IMR-90 (cell line): ENCODE measurements at regions not wholly inside any gene's neighbourhood (a gene's known extent, or its start where the extent isn't known, plus 50 kb on each side); places are given as distances from the start of the nearest gene placed in this dataset.

Experiments used
- ATAC-seq: fragments of 200-7000 bp; cut with Tn5 transposase; 2 replicates; pipeline ENCODE4 v1.9.1; 2020; ENCODE audit warnings: low read depth, mild to moderate bottlenecking, moderate library complexity
- BruUV-seq: library from RNA; stranded (reverse); fragments of 400-500 nt; replicated peaks from 2 replicates; lab custom pipeline; 2021; lab: Mats Ljungman, UMichigan
- CTCF ChIA-PET: fragments of 300-600 bp; formaldehyde crosslinking; extraction: SDS; loops from one replicate; lab custom pipeline; 2021; ENCODE audit warnings: antibody characterized with exemption; lab: Yijun Ruan, JAX
- POLR2A ChIA-PET: fragments of 300-600 bp; sonication (Branson Sonifier 250); formaldehyde crosslinking; loops from one replicate; lab custom pipeline; 2022; ENCODE audit warnings: antibody characterized with exemption; ENCODE audit not compliant: unreplicated experiment; lab: Charles Lee
- DNase-seq: peaks from one replicate; pipeline ENCODE4 v3.0.0; 2013
- H2AFZ ChIP-seq: replicated peaks from 2 replicates; pipeline ENCODE3; 2013; ENCODE audit warnings: low read length, mild to moderate bottlenecking; ENCODE audit not compliant: poor library complexity
- H2AK5ac ChIP-seq: 2 replicates; pipeline ENCODE4 v1.6.1; 2013; ENCODE audit warnings: low read depth, low read length, inconsistent platforms
- H2AK9ac ChIP-seq: replicated peaks from 2 replicates; pipeline ENCODE3; 2013; ENCODE audit warnings: mild to moderate bottlenecking, low read depth, low read length, moderate library complexity; ENCODE audit not compliant: poor library complexity
- H2BK120ac ChIP-seq: 2 replicates; pipeline ENCODE4 v1.6.1; 2013; ENCODE audit warnings: low read depth, low read length, inconsistent platforms
- H2BK15ac ChIP-seq: 3 replicates; pipeline ENCODE4 v1.6.1; 2013; ENCODE audit warnings: low read depth, low read length, inconsistent platforms
- H2BK20ac ChIP-seq: 2 replicates; pipeline ENCODE4 v1.6.1; 2013; ENCODE audit warnings: low read depth, mild to moderate bottlenecking, inconsistent platforms, low read length, moderate library complexity
- H2BK5ac ChIP-seq: 2 replicates; pipeline ENCODE4 v1.6.1; 2013; ENCODE audit warnings: mild to moderate bottlenecking, low read depth, low read length, inconsistent platforms; ENCODE audit not compliant: poor library complexity, severe bottlenecking
- H3K14ac ChIP-seq: replicated peaks from 2 replicates; pipeline ENCODE4 v1.6.1; 2013; ENCODE audit warnings: low read depth, low read length, inconsistent platforms
- H3K18ac ChIP-seq: 2 replicates; pipeline ENCODE4 v1.6.1; 2013; ENCODE audit warnings: low read depth, low read length, control low read depth
- H3K23ac ChIP-seq: 2 replicates; pipeline ENCODE4 v1.6.1; 2013; ENCODE audit warnings: low read depth, low read length, inconsistent platforms
- H3K27ac ChIP-seq: 2 replicates; pipeline ENCODE4 v1.5.1; 2013; ENCODE audit warnings: mild to moderate bottlenecking, control low read depth, low read length; ENCODE audit not compliant: insufficient read depth
- H3K27me3 ChIP-seq: 2 replicates; pipeline ENCODE4 v1.6.1; 2013; ENCODE audit warnings: low read length; ENCODE audit not compliant: control insufficient read depth, insufficient read depth
- H3K36me3 ChIP-seq: 2 replicates; pipeline ENCODE4 v1.6.1; 2013; ENCODE audit warnings: low read length, mixed read lengths; ENCODE audit not compliant: control insufficient read depth, insufficient read depth
- H3K4ac ChIP-seq: 2 replicates; pipeline ENCODE4 v1.6.1; 2013; ENCODE audit warnings: low read depth, low read length, inconsistent platforms
- H3K4me1 ChIP-seq: 2 replicates; pipeline ENCODE4 v1.6.1; 2013; ENCODE audit warnings: low read length, mixed read lengths; ENCODE audit not compliant: control insufficient read depth, insufficient read depth
- H3K4me2 ChIP-seq: 2 replicates; pipeline ENCODE4 v1.6.1; 2013; ENCODE audit warnings: low read depth, mild to moderate bottlenecking, control low read depth, low read length, moderate library complexity
- H3K4me3 ChIP-seq: 2 replicates; pipeline ENCODE4 v1.5.1; 2013; ENCODE audit warnings: low read depth, mild to moderate bottlenecking, control low read depth, low read length, moderate library complexity; ENCODE audit not compliant: insufficient read depth
- H3K56ac ChIP-seq: 2 replicates; pipeline ENCODE4 v1.6.1; 2013; ENCODE audit warnings: low read length, inconsistent platforms; ENCODE audit not compliant: insufficient read depth; ENCODE audit errors: extremely low read depth
- H3K79me1 ChIP-seq, 2 experiments: 2 replicates each; pipeline ENCODE4 v1.6.1; 2013; ENCODE audit warnings: low read length in 2 of 2, inconsistent platforms in 1 of 2, low read depth in 1 of 2
- H3K9ac ChIP-seq: 2 replicates; pipeline ENCODE4 v1.6.1; 2013; ENCODE audit warnings: low read depth, low read length, control low read depth
- H3K9me1 ChIP-seq: 2 replicates; pipeline ENCODE4 v1.6.1; 2013; ENCODE audit warnings: low read length, inconsistent platforms; ENCODE audit not compliant: insufficient read depth
- H3K9me3 ChIP-seq: 2 replicates; pipeline ENCODE4 v1.6.1; 2013; ENCODE audit warnings: low read length; ENCODE audit not compliant: control insufficient read depth, insufficient read depth
- H4K20me1 ChIP-seq: 2 replicates; pipeline ENCODE4 v1.6.1; 2013; ENCODE audit warnings: low read length, inconsistent platforms; ENCODE audit not compliant: insufficient read depth
- H4K5ac ChIP-seq: 2 replicates; pipeline ENCODE4 v1.6.1; 2013; ENCODE audit warnings: mild to moderate bottlenecking, low read depth, low read length, control low read depth
- H4K8ac ChIP-seq, 2 experiments: 2 replicates each; pipeline ENCODE4 v1.6.1; 2013; ENCODE audit warnings: low read depth in 2 of 2, low read length in 2 of 2, control low read depth in 1 of 2, inconsistent platforms in 1 of 2
- H4K91ac ChIP-seq: 2 replicates; pipeline ENCODE4 v1.6.1; 2013; ENCODE audit warnings: low read depth, low read length, inconsistent platforms; ENCODE audit not compliant: insufficient read depth
- BHLHE40 ChIP-seq: fragments of 150-350 bp; IDR thresholded peaks from 2 replicates; pipeline ENCODE4 v1.6.1; 2016; ENCODE audit warnings: mild to moderate bottlenecking, low read depth, low read length
- CEBPB ChIP-seq: IDR thresholded peaks from 2 replicates; pipeline ENCODE4 v1.6.1; 2012; ENCODE audit warnings: low read depth, low read length, improper control_type of control experiment
- CHD1 ChIP-seq: IDR thresholded peaks from 2 replicates; pipeline ENCODE4 v1.6.1; 2012; ENCODE audit warnings: low read depth, low read length, improper control_type of control experiment
- CTCF ChIP-seq: conservative IDR thresholded peaks from 2 replicates; pipeline ENCODE4 v1.5.1; 2012; ENCODE audit warnings: mild to moderate bottlenecking, low read depth, low read length, improper control_type of control experiment
- ELK1 ChIP-seq: fragments of 150-350 bp; IDR thresholded peaks from 2 replicates; pipeline ENCODE4 v1.6.1; 2016; ENCODE audit warnings: low read depth, mild to moderate bottlenecking, low read length, moderate library complexity, borderline replicate concordance
- FOS ChIP-seq: fragments of 150-350 bp; IDR thresholded peaks from 2 replicates; pipeline ENCODE4 v1.6.1; 2016; ENCODE audit warnings: low read depth, low read length
- MAFK ChIP-seq: IDR thresholded peaks from 2 replicates; pipeline ENCODE4 v1.6.1; 2012; ENCODE audit warnings: low read depth, low read length, improper control_type of control experiment
- MAZ ChIP-seq: IDR thresholded peaks from 2 replicates; pipeline ENCODE4 v1.6.1; 2012; ENCODE audit warnings: low read depth, mild to moderate bottlenecking, low read length, improper control_type of control experiment, moderate library complexity, borderline replicate concordance
- MXI1 ChIP-seq: IDR thresholded peaks from 2 replicates; pipeline ENCODE4 v1.6.1; 2012; ENCODE audit warnings: low read depth, mild to moderate bottlenecking, low read length, moderate library complexity, borderline replicate concordance
- NFE2L2 ChIP-seq: fragments of 150-350 bp; IDR thresholded peaks from 2 replicates; pipeline ENCODE4 v1.6.1; 2016; ENCODE audit warnings: low read depth, mild to moderate bottlenecking, low read length
- POLR2A ChIP-seq: IDR thresholded peaks from 2 replicates; pipeline ENCODE4 v1.6.1; 2012; ENCODE audit warnings: mild to moderate bottlenecking, low read depth, low read length
- RAD21 ChIP-seq: IDR thresholded peaks from 2 replicates; pipeline ENCODE4 v1.6.1; 2012; ENCODE audit warnings: low read length, improper control_type of control experiment
- RCOR1 ChIP-seq: IDR thresholded peaks from 2 replicates; pipeline ENCODE4 v1.6.1; 2012; ENCODE audit warnings: mild to moderate bottlenecking, low read length, improper control_type of control experiment; ENCODE audit not compliant: insufficient replicate concordance
- RFX5 ChIP-seq: IDR thresholded peaks from 2 replicates; pipeline ENCODE4 v1.8.0; 2012; ENCODE audit warnings: low read depth, mild to moderate bottlenecking, low read length, moderate library complexity
- SMC3 ChIP-seq: fragments of 150-350 bp; IDR thresholded peaks from 2 replicates; pipeline ENCODE4 v1.6.1; 2016; ENCODE audit warnings: low read depth, mild to moderate bottlenecking, antibody characterized with exemption, low read length, moderate library complexity
- USF2 ChIP-seq: fragments of 150-350 bp; IDR thresholded peaks from 2 replicates; pipeline ENCODE4 v1.6.1; 2017; ENCODE audit warnings: mild to moderate bottlenecking, antibody characterized with exemption, low read length, low read depth
- WGBS, 2 experiments: methylation state at CpG; one replicate each; pipeline versions ENCODE4 v1.1.5 to v1.1.7; 2013; ENCODE audit warnings: missing lambda C conversion rate in 2 of 2; ENCODE audit not compliant: insufficient read length in 1 of 2; ENCODE audit errors: extremely low coverage in 2 of 2; 5-methylcytosine and 5-hydroxymethylcytosine counted together
- dilution Hi-C: fragments of 300-500 bp; cut with HindIII; formaldehyde crosslinking; loops from one replicate; pipeline ENCODE4 v1.14.3; 2018; ENCODE audit warnings: low sequenced_read_pairs; ENCODE audit not compliant: unreplicated experiment
- in situ Hi-C: fragments of 300-500 bp; cut with MboI; formaldehyde crosslinking; loops from 3 replicates; pipeline ENCODE4 v1.14.3; 2019; ENCODE audit warnings: low sequenced_read_pairs, inconsistent platforms, mixed read lengths
- intact Hi-C: fragments of 100-400 bp; cut with micrococcal nuclease; formaldehyde crosslinking; loops from 2 replicates; pipeline ENCODE4 v1.10.0; 2022

- DNase-seq: no peak
- in situ Hi-C loops (no loop called here), intact Hi-C loops (no loop called here), dilution Hi-C loops (no loop called here)
- no peaks in the 10 kb centered on the region for H3K9me3 ChIP-seq
- no peak overlapping the region for H3K27ac ChIP-seq
- no TSS peak for BruUV-seq
- H2AFZ ChIP-seq: no peak overlapping the region
- no peak overlapping the region for H2AK5ac ChIP-seq
- H3K27me3 ChIP-seq: peaks cover 1% of the 10 kb centered on the region; the same call in 1 of the 2 replicates
- H4K91ac ChIP-seq: no peak overlapping the region
- no peak overlapping the region for H3K4me3 ChIP-seq
- H3K18ac ChIP-seq: no peak overlapping the region
- no peak overlapping the region for H2BK5ac ChIP-seq
- H3K23ac ChIP-seq: no peak overlapping the region
- H2BK15ac ChIP-seq: no peak overlapping the region
- H3K79me1 ChIP-seq: no peaks in the 10 kb centered on the region
- no peak overlapping the region for H3K4me2 ChIP-seq
- CTCF ChIA-PET: no interaction called here
- H4K20me1 ChIP-seq: no peaks in the 10 kb centered on the region
- no CpG with 5 or more reads among the region's 3 CpGs for WGBS, 2 experiments
- H4K8ac ChIP-seq: no peak overlapping the region
- no peak overlapping the region for H3K4ac ChIP-seq
- TF ChIP-seq MAZ (no peak), FOS (no peak), ELK1 (no peak), NFE2L2 (no peak), CEBPB (no peak), MXI1 (no peak), CTCF (no peak), MAFK (no peak), BHLHE40 (no peak), USF2 (no peak), RCOR1 (no peak), POLR2A (no peak), RAD21 (no peak), SMC3 (no peak), CHD1 (no peak), RFX5 (no peak)
- H4K5ac ChIP-seq: no peak overlapping the region
- no peak overlapping the region for H3K14ac ChIP-seq
- no peaks in the 10 kb centered on the region for H3K36me3 ChIP-seq
- no peak overlapping the region for H2AK9ac ChIP-seq
- POLR2A ChIA-PET: no interaction called here
- no peak overlapping the region for H3K56ac ChIP-seq
- no peaks in the 10 kb centered on the region for H3K9me1 ChIP-seq
- H2BK120ac ChIP-seq: no peak overlapping the region
- H3K9ac ChIP-seq: no peak overlapping the region
- H3K4me1 ChIP-seq: no peaks in the 10 kb centered on the region
- ATAC-seq: no peak
- no peak overlapping the region for H2BK20ac ChIP-seq
Measured at GRCh38 chr14:34072401-34072800, 121.5 kb upstream of the EGLN3 start.
